Liver (tissue), 8 donors: ENCODE measurements at regions not wholly inside any gene's neighbourhood (a gene's known extent, or its start where the extent isn't known, plus 50 kb on each side); places are given as distances from the start of the nearest gene placed in this dataset.

Source experiments
- DNase-seq: peaks from one replicate; pipeline ENCODE4 v3.0.0-alpha.2; 2017; ENCODE audit warnings: low spot score
- H3K27ac ChIP-seq, 2 donors: one replicate each; pipeline ENCODE4 v1.7.0; 2013; ENCODE audit warnings: inconsistent platforms in 2 of 2, low read length in 2 of 2, control low read depth in 1 of 2, low read depth in 1 of 2, mild to moderate bottlenecking in 1 of 2
- H3K27me3 ChIP-seq, 4 donors: one replicate each; pipeline versions ENCODE4 v1.6.1 to v1.7.0; 2013; ENCODE audit warnings: low read length in 3 of 4, inconsistent platforms in 1 of 4, mild to moderate bottlenecking in 1 of 4, moderate library complexity in 1 of 4; ENCODE audit not compliant: control insufficient read depth in 4 of 4, insufficient read depth in 4 of 4
- H3K36me3 ChIP-seq, 4 donors: one replicate each; pipeline versions ENCODE4 v1.6.1 to v1.7.0; 2013; ENCODE audit warnings: low read length in 3 of 4, mild to moderate bottlenecking in 3 of 4, low read depth in 1 of 4, moderate library complexity in 1 of 4; ENCODE audit not compliant: control insufficient read depth in 4 of 4, insufficient read depth in 3 of 4
- H3K4me1 ChIP-seq, 4 donors: one replicate each; pipeline versions ENCODE4 v1.6.1 to v1.7.0; 2013; ENCODE audit warnings: low read length in 3 of 4, mild to moderate bottlenecking in 3 of 4, moderate library complexity in 1 of 4; ENCODE audit not compliant: control insufficient read depth in 4 of 4, insufficient read depth in 4 of 4
- H3K4me3 ChIP-seq, 3 donors: one replicate each; pipeline versions ENCODE4 v1.6.1 to v1.7.0; 2013; ENCODE audit warnings: low read length in 3 of 3, control low read depth in 1 of 3, low read depth in 1 of 3, mild to moderate bottlenecking in 1 of 3
- H3K9ac ChIP-seq, 2 donors: one replicate each; pipeline ENCODE4 v1.7.0; 2013; ENCODE audit warnings: low read length in 2 of 2, mild to moderate bottlenecking in 2 of 2, moderate library complexity in 2 of 2, control low read depth in 1 of 2, low read depth in 1 of 2
- H3K9me3 ChIP-seq, 4 donors: one replicate each; pipeline versions ENCODE4 v1.6.1 to v1.7.0; 2013; ENCODE audit warnings: low read length in 3 of 4; ENCODE audit not compliant: control insufficient read depth in 4 of 4
- EGR1 ChIP-seq, 2 donors: IDR thresholded peaks; 2 replicates each; pipeline ENCODE4 v1.6.1; 2016 to 2018; ENCODE audit warnings: antibody characterized with exemption in 2 of 2, low read depth in 2 of 2
- FOXA1 ChIP-seq: IDR thresholded peaks from 2 replicates; pipeline ENCODE4 v1.6.1; 2016; ENCODE audit warnings: antibody characterized with exemption
- FOXA2 ChIP-seq: IDR thresholded peaks from 2 replicates; pipeline ENCODE4 v1.6.1; 2016; ENCODE audit warnings: antibody characterized with exemption
- GABPA ChIP-seq, 2 donors: IDR thresholded peaks in 1 of 2; conservative IDR thresholded peaks in 1 of 2; 2 replicates each; pipeline ENCODE4 v1.6.1; 2016; ENCODE audit warnings: antibody characterized with exemption in 2 of 2, mild to moderate bottlenecking in 1 of 2, moderate library complexity in 1 of 2
- HNF4A ChIP-seq, 2 donors: conservative IDR thresholded peaks; 2 replicates each; pipeline ENCODE4 v1.6.1; 2016; ENCODE audit warnings: antibody characterized with exemption in 2 of 2, mild to moderate bottlenecking in 2 of 2
- HNF4G ChIP-seq: IDR thresholded peaks from 2 replicates; pipeline ENCODE4 v1.6.1; 2016; ENCODE audit warnings: antibody characterized with exemption
- JUND ChIP-seq, 2 donors: IDR thresholded peaks; 2 replicates each; pipeline ENCODE4 v1.6.1; 2016; ENCODE audit warnings: antibody characterized with exemption in 2 of 2
- NR2F2 ChIP-seq: IDR thresholded peaks from 2 replicates; pipeline ENCODE4 v1.6.1; 2016; ENCODE audit warnings: antibody characterized with exemption
- RAD21 ChIP-seq, 2 donors: IDR thresholded peaks; 2 replicates each; pipeline ENCODE4 v1.6.1; 2016; ENCODE audit warnings: antibody characterized with exemption in 2 of 2, mild to moderate bottlenecking in 2 of 2
- RXRA ChIP-seq, 2 donors: IDR thresholded peaks; 2 replicates each; pipeline ENCODE4 v1.6.1; 2017 to 2018; ENCODE audit warnings: antibody characterized with exemption in 2 of 2, mild to moderate bottlenecking in 1 of 2
- SP1 ChIP-seq: IDR thresholded peaks from 2 replicates; pipeline ENCODE4 v1.6.1; 2018; ENCODE audit warnings: antibody characterized with exemption, mild to moderate bottlenecking
- TAF1 ChIP-seq: conservative IDR thresholded peaks from 2 replicates; pipeline ENCODE4 v1.6.1; 2016; ENCODE audit warnings: antibody characterized with exemption, mild to moderate bottlenecking
- YY1 ChIP-seq: IDR thresholded peaks from 2 replicates; pipeline ENCODE4 v1.6.1; 2016; ENCODE audit warnings: antibody characterized with exemption, mild to moderate bottlenecking
- WGBS: extraction: QIAGEN DNeasy Blood & Tissue Kit; methylation state at CpG from one replicate; pipeline ENCODE4 v1.1.7; 2013; 5-methylcytosine and 5-hydroxymethylcytosine counted together
- TF ChIP-seq, protein P1 (sequence below): IDR thresholded peaks from 2 replicates; pipeline ENCODE4 v1.6.1; 2016; ENCODE audit warnings: antibody characterized with exemption, mild to moderate bottlenecking
- TF ChIP-seq, protein P2 (sequence below): IDR thresholded peaks from 2 replicates; pipeline ENCODE4 v1.6.1; 2016; ENCODE audit warnings: antibody characterized with exemption
- TF ChIP-seq, protein P3 (sequence below): IDR thresholded peaks from 2 replicates; pipeline ENCODE4 v1.6.1; 2016; ENCODE audit warnings: antibody characterized with exemption
- TF ChIP-seq, protein P4 (sequence below): IDR thresholded peaks from 2 replicates; pipeline ENCODE4 v1.6.1; 2016; ENCODE audit warnings: antibody characterized with exemption
- TF ChIP-seq, protein P5 (sequence below): fragments of 150-350 bp; IDR thresholded peaks from 2 replicates; pipeline ENCODE4 v1.5.1; 2017; ENCODE audit warnings: improper control_type of control experiment, low read depth, low read length; ENCODE audit not compliant: missing input control
- donor health status: healthy.
- donor health status: healthy.
- donor health status: healthy.
- donor health status: healthy.
- donor health status: healthy.

DNA sequence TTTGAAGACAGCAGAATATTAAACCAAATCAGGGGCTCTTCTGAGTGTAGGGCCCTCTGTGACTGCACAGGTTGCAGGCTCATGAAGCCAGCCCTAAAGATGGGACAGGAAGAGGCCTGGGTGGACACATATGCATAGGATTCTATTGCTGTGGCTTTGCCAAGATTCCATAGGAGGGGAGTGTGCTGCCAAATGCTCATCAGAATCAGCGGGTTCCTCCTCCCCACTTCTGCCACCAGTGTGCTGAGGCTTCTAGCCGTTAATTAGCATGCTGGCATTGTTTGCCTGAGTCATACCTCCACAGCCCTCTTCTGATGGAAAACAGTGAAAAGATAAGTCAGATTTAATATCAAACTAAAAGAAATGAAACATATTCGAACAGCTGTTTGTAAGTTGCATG, 103.9 kb upstream of the TMEFF2 start (continued):
- TF ChIP-seq, protein P1, sequence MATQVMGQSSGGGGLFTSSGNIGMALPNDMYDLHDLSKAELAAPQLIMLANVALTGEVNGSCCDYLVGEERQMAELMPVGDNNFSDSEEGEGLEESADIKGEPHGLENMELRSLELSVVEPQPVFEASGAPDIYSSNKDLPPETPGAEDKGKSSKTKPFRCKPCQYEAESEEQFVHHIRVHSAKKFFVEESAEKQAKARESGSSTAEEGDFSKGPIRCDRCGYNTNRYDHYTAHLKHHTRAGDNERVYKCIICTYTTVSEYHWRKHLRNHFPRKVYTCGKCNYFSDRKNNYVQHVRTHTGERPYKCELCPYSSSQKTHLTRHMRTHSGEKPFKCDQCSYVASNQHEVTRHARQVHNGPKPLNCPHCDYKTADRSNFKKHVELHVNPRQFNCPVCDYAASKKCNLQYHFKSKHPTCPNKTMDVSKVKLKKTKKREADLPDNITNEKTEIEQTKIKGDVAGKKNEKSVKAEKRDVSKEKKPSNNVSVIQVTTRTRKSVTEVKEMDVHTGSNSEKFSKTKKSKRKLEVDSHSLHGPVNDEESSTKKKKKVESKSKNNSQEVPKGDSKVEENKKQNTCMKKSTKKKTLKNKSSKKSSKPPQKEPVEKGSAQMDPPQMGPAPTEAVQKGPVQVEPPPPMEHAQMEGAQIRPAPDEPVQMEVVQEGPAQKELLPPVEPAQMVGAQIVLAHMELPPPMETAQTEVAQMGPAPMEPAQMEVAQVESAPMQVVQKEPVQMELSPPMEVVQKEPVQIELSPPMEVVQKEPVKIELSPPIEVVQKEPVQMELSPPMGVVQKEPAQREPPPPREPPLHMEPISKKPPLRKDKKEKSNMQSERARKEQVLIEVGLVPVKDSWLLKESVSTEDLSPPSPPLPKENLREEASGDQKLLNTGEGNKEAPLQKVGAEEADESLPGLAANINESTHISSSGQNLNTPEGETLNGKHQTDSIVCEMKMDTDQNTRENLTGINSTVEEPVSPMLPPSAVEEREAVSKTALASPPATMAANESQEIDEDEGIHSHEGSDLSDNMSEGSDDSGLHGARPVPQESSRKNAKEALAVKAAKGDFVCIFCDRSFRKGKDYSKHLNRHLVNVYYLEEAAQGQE = no peak

DNA sequence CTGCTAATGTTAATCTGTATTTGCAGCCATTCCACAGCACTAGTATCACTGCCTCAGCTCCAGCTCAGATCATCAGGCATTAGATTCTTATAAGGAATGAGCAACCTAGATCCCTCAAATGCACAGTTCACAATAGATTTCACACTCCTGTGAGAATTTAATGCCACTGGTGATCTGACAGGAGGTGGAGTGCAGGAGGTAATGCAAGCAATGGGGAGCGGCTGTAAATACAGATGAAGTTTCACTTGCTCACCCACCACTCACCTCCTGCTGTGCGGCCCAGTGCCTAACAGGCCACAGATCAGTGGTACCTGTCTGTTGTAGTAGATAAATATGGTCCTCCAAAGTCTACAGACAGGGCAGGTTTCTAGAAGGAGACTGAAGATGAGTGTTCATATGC, 97.7 kb upstream of the TMEFF2 start:
- Histone ChIP-seq H3K27ac (no peak overlapping the region), H3K9ac (no peak overlapping the region), H3K9me3 (no peaks in the 10 kb centered on the region), H3K4me3 (no peak overlapping the region), H3K4me1 (peaks cover 0 to 3% (median 0%) of the 10 kb centered on the region in 4 donors), H3K36me3 (no peaks in the 10 kb centered on the region), H3K27me3 (no peaks in the 10 kb centered on the region)
- WGBS = 94% methylated on average over 2 of the region's 2 CpGs
- no peak for TF ChIP-seq GABPA (IDR thresholded peaks at IDR 0.05 in 1 of 2, conservative IDR thresholded peaks at IDR 0.05 in 1 of 2)
- TF ChIP-seq, protein P2, sequence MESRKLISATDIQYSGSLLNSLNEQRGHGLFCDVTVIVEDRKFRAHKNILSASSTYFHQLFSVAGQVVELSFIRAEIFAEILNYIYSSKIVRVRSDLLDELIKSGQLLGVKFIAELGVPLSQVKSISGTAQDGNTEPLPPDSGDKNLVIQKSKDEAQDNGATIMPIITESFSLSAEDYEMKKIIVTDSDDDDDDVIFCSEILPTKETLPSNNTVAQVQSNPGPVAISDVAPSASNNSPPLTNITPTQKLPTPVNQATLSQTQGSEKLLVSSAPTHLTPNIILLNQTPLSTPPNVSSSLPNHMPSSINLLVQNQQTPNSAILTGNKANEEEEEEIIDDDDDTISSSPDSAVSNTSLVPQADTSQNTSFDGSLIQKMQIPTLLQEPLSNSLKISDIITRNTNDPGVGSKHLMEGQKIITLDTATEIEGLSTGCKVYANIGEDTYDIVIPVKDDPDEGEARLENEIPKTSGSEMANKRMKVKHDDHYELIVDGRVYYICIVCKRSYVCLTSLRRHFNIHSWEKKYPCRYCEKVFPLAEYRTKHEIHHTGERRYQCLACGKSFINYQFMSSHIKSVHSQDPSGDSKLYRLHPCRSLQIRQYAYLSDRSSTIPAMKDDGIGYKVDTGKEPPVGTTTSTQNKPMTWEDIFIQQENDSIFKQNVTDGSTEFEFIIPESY = no peak
- TF ChIP-seq SP1 = no peak
- TF ChIP-seq TAF1 = no peak
- TF ChIP-seq RXRA (IDR thresholded peaks at IDR 0.05) = no peak
- TF ChIP-seq HNF4A (conservative IDR thresholded peaks at IDR 0.05) = no peak
- TF ChIP-seq RAD21 (IDR thresholded peaks at IDR 0.05) = no peak
- TF ChIP-seq FOXA2 = no peak
- TF ChIP-seq HNF4G = no peak
- TF ChIP-seq, protein P1 = no peak
- TF ChIP-seq FOXA1 = no peak
- TF ChIP-seq, protein P3, sequence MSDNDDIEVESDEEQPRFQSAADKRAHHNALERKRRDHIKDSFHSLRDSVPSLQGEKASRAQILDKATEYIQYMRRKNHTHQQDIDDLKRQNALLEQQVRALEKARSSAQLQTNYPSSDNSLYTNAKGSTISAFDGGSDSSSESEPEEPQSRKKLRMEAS = no peak
- TF ChIP-seq EGR1 (IDR thresholded peaks at IDR 0.05; ENCODE audit: low read depth in 2 of 2) = no peak
- TF ChIP-seq NR2F2 = no peak
- no peak for TF ChIP-seq JUND (IDR thresholded peaks at IDR 0.05)
- TF ChIP-seq YY1 = no peak
- TF ChIP-seq, protein P4, sequence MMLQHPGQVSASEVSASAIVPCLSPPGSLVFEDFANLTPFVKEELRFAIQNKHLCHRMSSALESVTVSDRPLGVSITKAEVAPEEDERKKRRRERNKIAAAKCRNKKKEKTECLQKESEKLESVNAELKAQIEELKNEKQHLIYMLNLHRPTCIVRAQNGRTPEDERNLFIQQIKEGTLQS = no peak
- TF ChIP-seq, protein P5, sequence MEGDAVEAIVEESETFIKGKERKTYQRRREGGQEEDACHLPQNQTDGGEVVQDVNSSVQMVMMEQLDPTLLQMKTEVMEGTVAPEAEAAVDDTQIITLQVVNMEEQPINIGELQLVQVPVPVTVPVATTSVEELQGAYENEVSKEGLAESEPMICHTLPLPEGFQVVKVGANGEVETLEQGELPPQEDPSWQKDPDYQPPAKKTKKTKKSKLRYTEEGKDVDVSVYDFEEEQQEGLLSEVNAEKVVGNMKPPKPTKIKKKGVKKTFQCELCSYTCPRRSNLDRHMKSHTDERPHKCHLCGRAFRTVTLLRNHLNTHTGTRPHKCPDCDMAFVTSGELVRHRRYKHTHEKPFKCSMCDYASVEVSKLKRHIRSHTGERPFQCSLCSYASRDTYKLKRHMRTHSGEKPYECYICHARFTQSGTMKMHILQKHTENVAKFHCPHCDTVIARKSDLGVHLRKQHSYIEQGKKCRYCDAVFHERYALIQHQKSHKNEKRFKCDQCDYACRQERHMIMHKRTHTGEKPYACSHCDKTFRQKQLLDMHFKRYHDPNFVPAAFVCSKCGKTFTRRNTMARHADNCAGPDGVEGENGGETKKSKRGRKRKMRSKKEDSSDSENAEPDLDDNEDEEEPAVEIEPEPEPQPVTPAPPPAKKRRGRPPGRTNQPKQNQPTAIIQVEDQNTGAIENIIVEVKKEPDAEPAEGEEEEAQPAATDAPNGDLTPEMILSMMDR = no peak
- no peak for DNase-seq
